ENCODE measurements at regions not wholly inside any gene's neighbourhood (a gene's known extent, or its start where the extent isn't known, plus 50 kb on each side); places are given as distances from the start of the nearest gene placed in this dataset.
A peak's percentile ranks its signal among the peaks of the same experiment; 100 is the strongest.

- Histone ChIP-seq H3K27me3 (ENCODE audit: control insufficient read depth in 1 of 2, insufficient read depth in 2 of 2, low read length in 1 of 2) (no peaks in the 10 kb centered on the region), H3K36me3 (ENCODE audit: control insufficient read depth in 1 of 2, insufficient read depth in 2 of 2, low read length in 1 of 2) (peaks cover 0 to 4% of the 10 kb centered on the region in 2 donors), H3K4me3 (ENCODE audit: low read length in 2 of 2) (no peak overlapping the region), H3K27ac (ENCODE audit: low read depth in 1 of 2, low read length in 2 of 2) (no peak overlapping the region), H3K9me3 (ENCODE audit: control insufficient read depth, low read length) (no peaks in the 10 kb centered on the region), H3K4me1 (ENCODE audit: control insufficient read depth in 1 of 2, insufficient read depth in 2 of 2, low read length in 2 of 2) (peaks cover 5 to 6% of the 10 kb centered on the region in 2 donors)
- DNase-seq (no peak), ATAC-seq (ENCODE audit: low FRiP score) (no peak)
- WGBS, 2 donors: 62 to 66% methylated on average over 6 of the region's 6 CpGs
- intact Hi-C loops (cut with DNase I): loop anchor here in 1 of 2 donors (5.0 to 10.0 kb wide), 2 partner anchors 68 to 735 kb away; partner anchors contain the start of gene IGFBP5
Measured at GRCh38 chr2:217429981-217430500, 570.2 kb upstream of the TNP1 start.

DNA sequence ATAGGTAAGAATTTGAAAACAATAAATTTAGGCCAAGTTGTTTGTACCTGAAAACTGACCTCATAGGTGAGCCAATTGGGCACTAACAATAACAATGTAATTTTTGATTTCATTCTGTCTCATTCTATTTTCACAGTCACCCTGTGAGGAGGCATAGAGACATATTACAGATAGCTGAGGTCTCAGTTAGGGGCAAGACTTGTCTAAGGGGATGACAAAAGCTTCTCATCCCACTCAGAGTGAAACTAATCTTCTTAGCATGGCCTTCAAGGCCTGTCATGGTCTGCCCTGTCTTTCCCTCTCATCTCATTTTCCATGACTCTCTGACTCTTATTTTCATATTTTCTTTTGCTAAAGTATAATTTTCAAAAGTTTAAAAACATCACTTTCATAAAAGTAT lies 562.0 kb upstream of the TNP1 start:
- DNase-seq: no peak
- peak overlapping the region in 1 of 2 donors; percentile 43 for H3K27ac ChIP-seq (ENCODE audit: low read depth in 1 of 2, low read length in 2 of 2)

GRCh38 chr2:217420854-217421253 lies 561.0 kb upstream of the TNP1 start:
- WGBS, 2 donors: 5 to 13% methylated on average over 4 of the region's 4 CpGs
- H3K36me3 ChIP-seq (ENCODE audit: control insufficient read depth in 1 of 2, insufficient read depth in 2 of 2, low read length in 1 of 2): no peaks in the 10 kb centered on the region
- ATAC-seq (ENCODE audit: low FRiP score) (no peak), DNase-seq (no peak)
- intact Hi-C loops (cut with DNase I): no loop called here
- H3K4me3 ChIP-seq (ENCODE audit: low read length in 2 of 2): no peak overlapping the region
- H3K27ac ChIP-seq (ENCODE audit: low read depth in 1 of 2, low read length in 2 of 2): peak overlapping the region; percentile 18 to 78
- peaks cover 13 to 16% of the 10 kb centered on the region in 2 donors for H3K4me1 ChIP-seq (ENCODE audit: control insufficient read depth in 1 of 2, insufficient read depth in 2 of 2, low read length in 2 of 2)
- no peaks in the 10 kb centered on the region for H3K9me3 ChIP-seq (ENCODE audit: control insufficient read depth, low read length)
- no peaks in the 10 kb centered on the region for H3K27me3 ChIP-seq (ENCODE audit: control insufficient read depth in 1 of 2, insufficient read depth in 2 of 2, low read length in 1 of 2)

More for the DNA sequence above, 562.0 kb upstream of the TNP1 start:
- Histone ChIP-seq H3K4me3 (ENCODE audit: low read length in 2 of 2) (no peak overlapping the region), H3K4me1 (ENCODE audit: control insufficient read depth in 1 of 2, insufficient read depth in 2 of 2, low read length in 2 of 2) (peaks cover 13 to 16% of the 10 kb centered on the region in 2 donors), H3K36me3 (ENCODE audit: control insufficient read depth in 1 of 2, insufficient read depth in 2 of 2, low read length in 1 of 2) (peaks cover 0 to 4% of the 10 kb centered on the region in 2 donors), H3K9me3 (ENCODE audit: control insufficient read depth, low read length) (no peaks in the 10 kb centered on the region), H3K27me3 (ENCODE audit: control insufficient read depth in 1 of 2, insufficient read depth in 2 of 2, low read length in 1 of 2) (no peaks in the 10 kb centered on the region)
- intact Hi-C loops (cut with DNase I): no loop called here
- ATAC-seq (ENCODE audit: low FRiP score): no peak

DNA sequence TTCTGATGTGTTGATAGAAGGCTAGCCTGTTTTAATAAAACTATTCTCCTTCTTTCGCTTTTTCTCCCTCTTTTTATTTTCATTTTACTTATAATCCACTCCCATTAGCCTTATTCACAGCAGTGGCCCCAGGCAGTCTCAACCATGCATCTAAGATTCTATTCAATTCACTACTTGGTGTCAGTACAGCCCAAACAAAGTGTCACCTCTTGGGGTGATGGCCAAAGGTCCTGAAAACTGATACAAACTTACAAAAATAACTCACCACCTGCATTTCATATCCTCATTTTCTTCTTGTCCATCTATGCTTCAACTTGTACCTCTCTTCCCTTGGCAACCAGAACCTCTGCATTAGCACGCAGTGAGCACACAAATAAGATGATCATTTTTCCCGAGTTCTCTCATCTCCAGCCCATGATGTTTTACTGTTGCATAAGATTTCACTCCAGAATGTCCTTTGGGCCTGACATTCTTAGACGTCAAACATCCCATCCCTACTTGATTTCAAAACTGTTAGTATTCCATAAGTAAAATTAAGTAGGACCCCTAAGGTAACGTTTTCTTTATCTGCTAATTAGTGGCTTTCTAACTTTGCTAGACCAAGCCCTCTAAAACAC lies 559.3 kb upstream of the TNP1 start:
- Histone ChIP-seq H3K9me3 (ENCODE audit: control insufficient read depth, low read length) (no peaks in the 10 kb centered on the region), H3K27ac (ENCODE audit: low read depth in 1 of 2, low read length in 2 of 2) (peak overlapping the region; percentile 43 to 68), H3K36me3 (ENCODE audit: control insufficient read depth in 1 of 2, insufficient read depth in 2 of 2, low read length in 1 of 2) (no peaks in the 10 kb centered on the region), H3K4me1 (ENCODE audit: control insufficient read depth in 1 of 2, insufficient read depth in 2 of 2, low read length in 2 of 2) (peaks cover 13 to 16% of the 10 kb centered on the region in 2 donors), H3K4me3 (ENCODE audit: low read length in 2 of 2) (peak overlapping the region in 1 of 2 donors; percentile 1), H3K27me3 (ENCODE audit: control insufficient read depth in 1 of 2, insufficient read depth in 2 of 2, low read length in 1 of 2) (no peaks in the 10 kb centered on the region)
- ATAC-seq (ENCODE audit: low FRiP score) (no peak), DNase-seq (no peak)
- WGBS, 2 donors: 43 to 53% methylated on average over 5 of the region's 5 CpGs
- intact Hi-C loops (cut with DNase I): no loop called here

- DNase-seq: no peak
- Histone ChIP-seq H3K4me1 (ENCODE audit: control insufficient read depth in 1 of 2, insufficient read depth in 2 of 2, low read length in 2 of 2) (peaks cover 13 to 16% of the 10 kb centered on the region in 2 donors), H3K9me3 (ENCODE audit: control insufficient read depth, low read length) (no peaks in the 10 kb centered on the region), H3K36me3 (ENCODE audit: control insufficient read depth in 1 of 2, insufficient read depth in 2 of 2, low read length in 1 of 2) (no peaks in the 10 kb centered on the region), H3K27me3 (ENCODE audit: control insufficient read depth in 1 of 2, insufficient read depth in 2 of 2, low read length in 1 of 2) (no peaks in the 10 kb centered on the region), H3K27ac (ENCODE audit: low read depth in 1 of 2, low read length in 2 of 2) (peak overlapping the region in 1 of 2 donors; percentile 86), H3K4me3 (ENCODE audit: low read length in 2 of 2) (no peak overlapping the region)
- WGBS, 2 donors: 2 to 7% methylated on average over 3 of the region's 3 CpGs
- intact Hi-C loops (cut with DNase I): no loop called here
- ATAC-seq (ENCODE audit: low FRiP score): peak; percentile 62
Measured at GRCh38 chr2:217418544-217418943, 558.7 kb upstream of the TNP1 start.

GRCh38 chr2:217418090-217418489 lies 558.2 kb upstream of the TNP1 start:
- peaks cover 13 to 16% of the 10 kb centered on the region in 2 donors for H3K4me1 ChIP-seq (ENCODE audit: control insufficient read depth in 1 of 2, insufficient read depth in 2 of 2, low read length in 2 of 2)
- 83 to 88% methylated on average over 3 of the region's 3 CpGs for WGBS, 2 donors
- H3K27me3 ChIP-seq (ENCODE audit: control insufficient read depth in 1 of 2, insufficient read depth in 2 of 2, low read length in 1 of 2): no peaks in the 10 kb centered on the region
- intact Hi-C loops (cut with DNase I): no loop called here
- H3K4me3 ChIP-seq (ENCODE audit: low read length in 2 of 2): no peak overlapping the region
- no peak for ATAC-seq (ENCODE audit: low FRiP score)
- H3K36me3 ChIP-seq (ENCODE audit: control insufficient read depth in 1 of 2, insufficient read depth in 2 of 2, low read length in 1 of 2): no peaks in the 10 kb centered on the region
- no peaks in the 10 kb centered on the region for H3K9me3 ChIP-seq (ENCODE audit: control insufficient read depth, low read length)
- peak overlapping the region in 1 of 2 donors; percentile 86 for H3K27ac ChIP-seq (ENCODE audit: low read depth in 1 of 2, low read length in 2 of 2)
- DNase-seq: no peak

DNA sequence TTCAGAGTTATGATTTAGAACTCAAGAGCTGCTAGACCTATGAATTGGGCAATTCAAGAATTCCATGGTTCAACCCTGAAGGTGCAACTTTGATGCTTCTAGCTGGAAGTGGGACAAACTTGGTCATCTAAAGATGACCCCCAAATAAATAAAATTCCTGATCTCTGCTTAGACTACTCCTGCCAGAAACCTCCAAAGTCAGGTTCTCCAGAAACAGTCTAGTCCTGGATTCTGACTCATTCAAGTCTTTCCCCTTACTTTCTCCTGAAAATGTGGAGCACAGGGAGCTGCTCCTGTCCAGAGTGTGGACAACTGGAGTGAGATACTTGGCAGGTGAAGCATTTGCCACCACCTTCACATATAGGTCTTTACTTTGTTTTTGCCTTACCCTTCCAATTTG lies 557.7 kb upstream of the TNP1 start:
- H3K36me3 ChIP-seq (ENCODE audit: control insufficient read depth in 1 of 2, insufficient read depth in 2 of 2, low read length in 1 of 2): no peaks in the 10 kb centered on the region
- H3K4me1 ChIP-seq (ENCODE audit: control insufficient read depth in 1 of 2, insufficient read depth in 2 of 2, low read length in 2 of 2): peaks cover 13 to 17% of the 10 kb centered on the region in 2 donors
- no peaks in the 10 kb centered on the region for H3K27me3 ChIP-seq (ENCODE audit: control insufficient read depth in 1 of 2, insufficient read depth in 2 of 2, low read length in 1 of 2)
- intact Hi-C loops (cut with DNase I): no loop called here
- no peak for DNase-seq
- no peak for ATAC-seq (ENCODE audit: low FRiP score)
- peak overlapping the region in 1 of 2 donors; percentile 25 for H3K27ac ChIP-seq (ENCODE audit: low read depth in 1 of 2, low read length in 2 of 2)
- H3K4me3 ChIP-seq (ENCODE audit: low read length in 2 of 2): no peak overlapping the region
- H3K9me3 ChIP-seq (ENCODE audit: control insufficient read depth, low read length): no peaks in the 10 kb centered on the region

DNA sequence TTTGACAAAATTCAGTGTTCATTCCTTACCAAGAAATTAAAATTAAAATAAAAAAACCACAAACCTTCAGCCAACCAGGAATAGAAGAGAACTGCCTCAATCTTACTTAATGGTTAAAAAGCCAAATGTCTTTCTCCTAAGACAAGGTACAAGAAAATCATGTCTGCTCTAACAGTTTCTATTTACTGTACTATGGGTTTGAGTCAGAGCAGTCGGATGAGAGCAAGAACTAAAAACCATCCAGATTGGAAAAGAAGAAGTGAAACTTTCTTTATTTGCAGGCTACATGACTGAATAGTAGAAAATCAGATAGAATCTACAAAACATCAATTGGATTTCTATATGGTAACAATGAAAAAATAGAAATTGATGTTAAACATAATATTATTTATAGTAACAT lies 555.5 kb upstream of the TNP1 start:
- Histone ChIP-seq H3K27ac (ENCODE audit: low read depth in 1 of 2, low read length in 2 of 2) (no peak overlapping the region), H3K4me1 (ENCODE audit: control insufficient read depth in 1 of 2, insufficient read depth in 2 of 2, low read length in 2 of 2) (peaks cover 9 to 20% of the 10 kb centered on the region in 2 donors), H3K36me3 (ENCODE audit: control insufficient read depth in 1 of 2, insufficient read depth in 2 of 2, low read length in 1 of 2) (no peaks in the 10 kb centered on the region), H3K4me3 (ENCODE audit: low read length in 2 of 2) (no peak overlapping the region), H3K9me3 (ENCODE audit: control insufficient read depth, low read length) (no peaks in the 10 kb centered on the region), H3K27me3 (ENCODE audit: control insufficient read depth in 1 of 2, insufficient read depth in 2 of 2, low read length in 1 of 2) (no peaks in the 10 kb centered on the region)
- DNase-seq (no peak), ATAC-seq (ENCODE audit: low FRiP score) (no peak)
- intact Hi-C loops (cut with DNase I): no loop called here
- 78 to 86% methylated on average over 1 of the region's 1 CpG for WGBS, 2 donors

- H3K27ac ChIP-seq (ENCODE audit: low read depth in 1 of 2, low read length in 2 of 2): no peak overlapping the region
- DNase-seq: no peak
- no peaks in the 10 kb centered on the region for H3K36me3 ChIP-seq (ENCODE audit: control insufficient read depth in 1 of 2, insufficient read depth in 2 of 2, low read length in 1 of 2)
- H3K9me3 ChIP-seq (ENCODE audit: control insufficient read depth, low read length): no peaks in the 10 kb centered on the region
- peaks cover 6 to 21% of the 10 kb centered on the region in 2 donors for H3K4me1 ChIP-seq (ENCODE audit: control insufficient read depth in 1 of 2, insufficient read depth in 2 of 2, low read length in 2 of 2)
- intact Hi-C loops (cut with DNase I): no loop called here
- no peak for ATAC-seq (ENCODE audit: low FRiP score)
- WGBS, 2 donors: 85 to 86% methylated on average over 4 of the region's 4 CpGs
- H3K4me3 ChIP-seq (ENCODE audit: low read length in 2 of 2): no peak overlapping the region
- no peaks in the 10 kb centered on the region for H3K27me3 ChIP-seq (ENCODE audit: control insufficient read depth in 1 of 2, insufficient read depth in 2 of 2, low read length in 1 of 2)
Measured at GRCh38 chr2:217414429-217414828, 554.6 kb upstream of the TNP1 start.

All from aorta (tissue), 5 donors.